Panc1 (cell line): ENCODE measurements at regions not wholly inside any gene's neighbourhood (a gene's known extent, or its start where the extent isn't known, plus 50 kb on each side); places are given as distances from the start of the nearest gene placed in this dataset.

Experiments used
- ATAC-seq: fragments of 200-7000 bp; cut with Tn5 transposase; 2 replicates; pipeline ENCODE4 v1.9.1; 2020; ENCODE audit warnings: mild to moderate bottlenecking, moderate library complexity
- BruUV-seq: library from RNA; stranded (reverse); fragments of 400-500 nt; replicated peaks from 2 replicates; lab custom pipeline; 2021; lab: Mats Ljungman, UMichigan
- CTCF ChIA-PET: fragments of 300-600 bp; sonication (Branson Sonifier 250); formaldehyde crosslinking; loops from one replicate; lab custom pipeline; 2022; ENCODE audit warnings: antibody characterized with exemption; lab: Charles Lee
- POLR2A ChIA-PET: fragments of 300-600 bp; sonication (Branson Sonifier 250); formaldehyde crosslinking; loops from one replicate; lab custom pipeline; 2022; ENCODE audit warnings: antibody characterized with exemption; lab: Charles Lee
- DNase-seq: peaks from one replicate; pipeline ENCODE4 v3.0.0-alpha.2; 2010; ENCODE audit warnings: low read depth, low spot score
- H3K27ac ChIP-seq: 2 replicates; pipeline ENCODE4 v1.5.1; 2011; ENCODE audit warnings: mild to moderate bottlenecking, low read length, inconsistent platforms
- H3K27me3 ChIP-seq: fragments of 200-500 bp; sonication (Bioruptor generic); 2 replicates; pipeline ENCODE4 v1.6.0; 2014; ENCODE audit warnings: low read length, inconsistent platforms; ENCODE audit not compliant: control insufficient read depth, insufficient read depth
- H3K36me3 ChIP-seq: fragments of 200-500 bp; sonication (Bioruptor generic); 2 replicates; pipeline ENCODE4 v1.5.1; 2014; ENCODE audit warnings: inconsistent platforms, mild to moderate bottlenecking, low read length, moderate library complexity; ENCODE audit not compliant: control insufficient read depth, insufficient read depth
- H3K4me1 ChIP-seq: 2 replicates; pipeline ENCODE4 v1.5.1; 2011; ENCODE audit warnings: inconsistent platforms, mild to moderate bottlenecking, low read length, moderate library complexity; ENCODE audit not compliant: control insufficient read depth, insufficient read depth
- H3K4me3 ChIP-seq, 2 experiments: 2 replicates each; pipeline ENCODE4 v1.5.1; 2011 to 2012; ENCODE audit warnings: low read depth in 2 of 2, low read length in 2 of 2, mild to moderate bottlenecking in 2 of 2, inconsistent platforms in 1 of 2, moderate library complexity in 1 of 2
- H3K9me3 ChIP-seq: fragments of 200-500 bp; sonication (Bioruptor generic); 2 replicates; pipeline ENCODE4 v1.5.1; 2014; ENCODE audit warnings: low read depth, mild to moderate bottlenecking, inconsistent platforms, low read length, moderate library complexity; ENCODE audit not compliant: control insufficient read depth, insufficient read depth
- POLR2AphosphoS5 ChIP-seq: IDR thresholded peaks from 2 replicates; pipeline ENCODE4 v1.6.1; 2012; ENCODE audit warnings: mild to moderate bottlenecking, low read depth, low read length, moderate library complexity
- SIN3A ChIP-seq: IDR thresholded peaks from 2 replicates; pipeline ENCODE4 v1.6.1; 2012; ENCODE audit warnings: low read depth, mild to moderate bottlenecking, low read length, moderate library complexity, borderline replicate concordance; ENCODE audit not compliant: insufficient read depth
- TCF7L2 ChIP-seq: IDR thresholded peaks from 2 replicates; pipeline ENCODE4 v1.6.1; 2011; ENCODE audit warnings: mild to moderate bottlenecking, low read depth, low read length, inconsistent platforms
- in situ Hi-C: cut with HindIII; loops from 2 replicates; pipeline ENCODE4 v1.10.0; 2016; ENCODE audit warnings: low sequenced_read_pairs, low pct_unique_long_range_greater_than_20kb
- intact Hi-C: fragments of 100-400 bp; cut with micrococcal nuclease; formaldehyde crosslinking; loops from one replicate; pipeline ENCODE4 v1.10.0; 2022; ENCODE audit not compliant: unreplicated experiment
- TF ChIP-seq, protein P1 (sequence below), 2 experiments: IDR thresholded peaks; 2 replicates each; pipeline ENCODE4 v1.6.1; 2011 to 2012; ENCODE audit warnings: low read depth in 2 of 2, control low read depth in 1 of 2, low read length in 1 of 2, mild to moderate bottlenecking in 1 of 2, moderate library complexity in 1 of 2; ENCODE audit not compliant: insufficient read depth in 1 of 2
- TF ChIP-seq, protein P2 (sequence below): fragments of 450-650 bp; IDR thresholded peaks from 2 replicates; pipeline ENCODE4 v1.5.1; 2017; ENCODE audit warnings: mild to moderate bottlenecking

DNA sequence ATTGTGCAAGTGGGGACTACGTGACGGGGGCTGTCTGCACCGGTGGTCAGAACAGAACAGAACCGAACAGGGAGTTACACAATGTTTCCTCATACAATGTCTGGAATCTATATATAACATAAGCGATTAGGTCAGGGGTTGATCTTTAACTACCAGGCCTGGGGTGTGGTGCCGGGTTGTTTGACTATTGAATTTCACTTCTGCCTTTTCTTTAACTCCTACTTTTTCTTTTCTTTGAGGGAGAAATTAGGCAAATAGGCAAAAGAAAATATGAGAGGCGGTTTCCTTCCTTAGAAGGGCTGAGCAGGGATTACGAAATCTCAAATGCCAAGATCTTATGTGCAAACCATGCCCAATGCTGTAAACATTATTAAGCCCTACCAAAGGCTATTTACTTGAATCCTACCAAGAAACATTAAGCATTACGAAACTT is 140.3 kb downstream of the SLC38A6 start:
- no peaks in the 10 kb centered on the region for H3K4me1 ChIP-seq
- intact Hi-C loops = no loop called here

DNA sequence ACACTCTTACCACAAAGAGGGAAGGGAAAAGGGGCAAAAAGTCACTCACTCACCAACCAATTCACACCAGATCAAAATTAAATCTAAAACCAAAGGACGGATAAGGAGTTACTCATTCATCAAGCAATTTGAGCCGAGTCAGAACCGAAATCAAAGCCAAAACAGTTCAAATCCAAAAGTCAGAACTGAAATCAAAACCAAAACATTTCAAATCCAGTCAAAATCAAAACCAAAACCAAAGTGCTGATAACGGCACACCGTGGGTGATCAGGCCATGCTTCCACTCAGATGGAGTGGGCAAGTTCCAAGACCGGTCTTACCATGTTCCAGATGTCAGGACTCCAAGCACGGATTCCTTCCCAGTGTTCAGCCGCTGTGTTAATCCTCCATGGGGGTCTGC is 139.5 kb downstream of the SLC38A6 start:
- Histone ChIP-seq H3K4me3 (no peak overlapping the region), H3K4me1 (no peaks in the 10 kb centered on the region), H3K9me3 (no peaks in the 10 kb centered on the region), H3K27ac (no peak overlapping the region), H3K36me3 (no peaks in the 10 kb centered on the region), H3K27me3 (no peaks in the 10 kb centered on the region)
- no peak for ATAC-seq
- ChIA-PET CTCF (no interaction called here), POLR2A (no interaction called here)
- in situ Hi-C loops = no loop called here
- BruUV-seq = no TSS peak
- TF ChIP-seq POLR2AphosphoS5 (no peak), TCF7L2 (no peak), SIN3A (no peak)
- TF ChIP-seq, protein P1, sequence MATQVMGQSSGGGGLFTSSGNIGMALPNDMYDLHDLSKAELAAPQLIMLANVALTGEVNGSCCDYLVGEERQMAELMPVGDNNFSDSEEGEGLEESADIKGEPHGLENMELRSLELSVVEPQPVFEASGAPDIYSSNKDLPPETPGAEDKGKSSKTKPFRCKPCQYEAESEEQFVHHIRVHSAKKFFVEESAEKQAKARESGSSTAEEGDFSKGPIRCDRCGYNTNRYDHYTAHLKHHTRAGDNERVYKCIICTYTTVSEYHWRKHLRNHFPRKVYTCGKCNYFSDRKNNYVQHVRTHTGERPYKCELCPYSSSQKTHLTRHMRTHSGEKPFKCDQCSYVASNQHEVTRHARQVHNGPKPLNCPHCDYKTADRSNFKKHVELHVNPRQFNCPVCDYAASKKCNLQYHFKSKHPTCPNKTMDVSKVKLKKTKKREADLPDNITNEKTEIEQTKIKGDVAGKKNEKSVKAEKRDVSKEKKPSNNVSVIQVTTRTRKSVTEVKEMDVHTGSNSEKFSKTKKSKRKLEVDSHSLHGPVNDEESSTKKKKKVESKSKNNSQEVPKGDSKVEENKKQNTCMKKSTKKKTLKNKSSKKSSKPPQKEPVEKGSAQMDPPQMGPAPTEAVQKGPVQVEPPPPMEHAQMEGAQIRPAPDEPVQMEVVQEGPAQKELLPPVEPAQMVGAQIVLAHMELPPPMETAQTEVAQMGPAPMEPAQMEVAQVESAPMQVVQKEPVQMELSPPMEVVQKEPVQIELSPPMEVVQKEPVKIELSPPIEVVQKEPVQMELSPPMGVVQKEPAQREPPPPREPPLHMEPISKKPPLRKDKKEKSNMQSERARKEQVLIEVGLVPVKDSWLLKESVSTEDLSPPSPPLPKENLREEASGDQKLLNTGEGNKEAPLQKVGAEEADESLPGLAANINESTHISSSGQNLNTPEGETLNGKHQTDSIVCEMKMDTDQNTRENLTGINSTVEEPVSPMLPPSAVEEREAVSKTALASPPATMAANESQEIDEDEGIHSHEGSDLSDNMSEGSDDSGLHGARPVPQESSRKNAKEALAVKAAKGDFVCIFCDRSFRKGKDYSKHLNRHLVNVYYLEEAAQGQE (IDR thresholded peaks at IDR 0.05; ENCODE audit: insufficient read depth in 1 of 2, low read depth in 2 of 2, low read length in 1 of 2) = no peak
- TF ChIP-seq, protein P2, sequence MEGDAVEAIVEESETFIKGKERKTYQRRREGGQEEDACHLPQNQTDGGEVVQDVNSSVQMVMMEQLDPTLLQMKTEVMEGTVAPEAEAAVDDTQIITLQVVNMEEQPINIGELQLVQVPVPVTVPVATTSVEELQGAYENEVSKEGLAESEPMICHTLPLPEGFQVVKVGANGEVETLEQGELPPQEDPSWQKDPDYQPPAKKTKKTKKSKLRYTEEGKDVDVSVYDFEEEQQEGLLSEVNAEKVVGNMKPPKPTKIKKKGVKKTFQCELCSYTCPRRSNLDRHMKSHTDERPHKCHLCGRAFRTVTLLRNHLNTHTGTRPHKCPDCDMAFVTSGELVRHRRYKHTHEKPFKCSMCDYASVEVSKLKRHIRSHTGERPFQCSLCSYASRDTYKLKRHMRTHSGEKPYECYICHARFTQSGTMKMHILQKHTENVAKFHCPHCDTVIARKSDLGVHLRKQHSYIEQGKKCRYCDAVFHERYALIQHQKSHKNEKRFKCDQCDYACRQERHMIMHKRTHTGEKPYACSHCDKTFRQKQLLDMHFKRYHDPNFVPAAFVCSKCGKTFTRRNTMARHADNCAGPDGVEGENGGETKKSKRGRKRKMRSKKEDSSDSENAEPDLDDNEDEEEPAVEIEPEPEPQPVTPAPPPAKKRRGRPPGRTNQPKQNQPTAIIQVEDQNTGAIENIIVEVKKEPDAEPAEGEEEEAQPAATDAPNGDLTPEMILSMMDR = no peak
- no peak for DNase-seq
- intact Hi-C loops = no loop called here

More for the DNA sequence above, 140.3 kb downstream of the SLC38A6 start:
- no peak overlapping the region for H3K27ac ChIP-seq
- H3K4me3 ChIP-seq = no peak overlapping the region
- no peak for DNase-seq
- POLR2A ChIA-PET = no interaction called here
- no peaks in the 10 kb centered on the region for H3K36me3 ChIP-seq
- BruUV-seq = no TSS peak
- H3K9me3 ChIP-seq = no peaks in the 10 kb centered on the region
- ATAC-seq = no peak
- TF ChIP-seq TCF7L2 (no peak), SIN3A (no peak), POLR2AphosphoS5 (no peak)
- TF ChIP-seq, protein P1 (IDR thresholded peaks at IDR 0.05; ENCODE audit: insufficient read depth in 1 of 2, low read depth in 2 of 2, low read length in 1 of 2) = no peak
- TF ChIP-seq, protein P2 = no peak
- in situ Hi-C loops = no loop called here
- H3K27me3 ChIP-seq = no peaks in the 10 kb centered on the region
- CTCF ChIA-PET = no interaction called here
